Endodermal cell (in vitro differentiated cells): ENCODE measurements at regions not wholly inside any gene's neighbourhood (a gene's known extent, or its start where the extent isn't known, plus 50 kb on each side); places are given as distances from the start of the nearest gene placed in this dataset.
A peak's percentile ranks its signal among the peaks of the same experiment; 100 is the strongest.

Source experiments
- DNase-seq: peaks from one replicate; pipeline ENCODE4 v3.0.0-alpha.2; 2017
- H3K27ac ChIP-seq: 2 replicates; pipeline ENCODE4 v1.5.1; 2013; ENCODE audit warnings: mild to moderate bottlenecking, low read depth, low read length, moderate library complexity
- H3K27me3 ChIP-seq: 2 replicates; pipeline ENCODE4 v1.6.1; 2013; ENCODE audit warnings: mild to moderate bottlenecking, low read length, moderate library complexity; ENCODE audit not compliant: insufficient read depth, control insufficient read depth, poor library complexity, severe bottlenecking
- H3K36me3 ChIP-seq: 2 replicates; pipeline ENCODE4 v1.7.0; 2013; ENCODE audit warnings: mild to moderate bottlenecking, low read length, moderate library complexity; ENCODE audit not compliant: control insufficient read depth, insufficient read depth
- H3K4me1 ChIP-seq: one replicate; pipeline ENCODE4 v1.7.0; 2013; ENCODE audit warnings: low read length; ENCODE audit not compliant: control insufficient read depth, insufficient read depth
- H3K4me3 ChIP-seq: 2 replicates; pipeline ENCODE4 v1.5.1; 2013; ENCODE audit warnings: mild to moderate bottlenecking, low read length, moderate library complexity
- H3K9ac ChIP-seq: 2 replicates; pipeline ENCODE4 v1.6.1; 2013; ENCODE audit warnings: mild to moderate bottlenecking, low read length, moderate library complexity; ENCODE audit not compliant: poor library complexity, severe bottlenecking; ENCODE audit errors: extremely low read depth
- H3K9me3 ChIP-seq: 2 replicates; pipeline ENCODE4 v1.6.1; 2013; ENCODE audit warnings: mild to moderate bottlenecking, low read length, moderate library complexity; ENCODE audit not compliant: control insufficient read depth
- H3K27ac Mint-ChIP-seq: 2 replicates; pipeline ENCODE4 v1.8.0; 2020; ENCODE audit warnings: mixed read lengths
- H3K27me3 Mint-ChIP-seq: 2 replicates; pipeline ENCODE4 v1.8.0; 2021; ENCODE audit warnings: mild to moderate bottlenecking, mixed read lengths; ENCODE audit not compliant: insufficient read depth
- H3K36me3 Mint-ChIP-seq: 2 replicates; pipeline ENCODE4 v1.8.0; 2020; ENCODE audit warnings: low read depth, mixed read lengths
- H3K4me1 Mint-ChIP-seq: 2 replicates; pipeline ENCODE4 v1.8.0; 2020; ENCODE audit warnings: mixed read lengths
- H3K4me3 Mint-ChIP-seq: 2 replicates; pipeline ENCODE4 v1.8.0; 2020; ENCODE audit warnings: mild to moderate bottlenecking, moderate library complexity, mixed read lengths
- H3K9me3 Mint-ChIP-seq: 2 replicates; pipeline ENCODE4 v1.8.0; 2020; ENCODE audit warnings: mild to moderate bottlenecking, mixed read lengths
- CTCF ChIP-seq: fragments of 200-600 bp; sonication (generic); conservative IDR thresholded peaks from 2 replicates; pipeline ENCODE4 v1.5.0; 2021; ENCODE audit warnings: antibody characterized with exemption, mild to moderate bottlenecking
- WGBS, 2 experiments: methylation state at CpG; one replicate each; pipeline versions ENCODE4 v1.1.5 to v1.1.7; 2013; ENCODE audit warnings: missing lambda C conversion rate in 2 of 2, mixed read lengths in 1 of 2; ENCODE audit not compliant: insufficient coverage in 1 of 2, insufficient read length in 1 of 2; 5-methylcytosine and 5-hydroxymethylcytosine counted together

- no peaks in the 10 kb centered on the region for H3K27me3 ChIP-seq
- H3K4me1 ChIP-seq = no peaks in the 10 kb centered on the region
- H3K4me1 Mint-ChIP-seq = no peaks in the 10 kb centered on the region
- no peak overlapping the region for H3K27ac ChIP-seq
- no peak for TF ChIP-seq CTCF
- H3K27ac Mint-ChIP-seq = no peak overlapping the region
- H3K36me3 Mint-ChIP-seq = peaks cover 9% of the 10 kb centered on the region
- WGBS, 2 experiments = 89 to 100% methylated on average over 2 to 3 of the region's 3 CpGs
- no peak for DNase-seq
- peaks cover 54% of the 10 kb centered on the region for H3K9me3 Mint-ChIP-seq
- no peaks in the 10 kb centered on the region for H3K27me3 Mint-ChIP-seq
- no peak overlapping the region for H3K4me3 ChIP-seq
- peaks cover 50% of the 10 kb centered on the region for H3K9me3 ChIP-seq
- H3K9ac ChIP-seq = no peak overlapping the region
- H3K4me3 Mint-ChIP-seq = no peak overlapping the region
- H3K36me3 ChIP-seq = no peaks in the 10 kb centered on the region
Observed at GRCh38 chr6:82484001-82484400, 120.4 kb downstream of the TPBG start.

- Mint-ChIP-seq H3K4me1 (no peaks in the 10 kb centered on the region), H3K9me3 (peaks cover 59% of the 10 kb centered on the region)
Observed at GRCh38 chr6:82484737-82485626, 121.4 kb downstream of the TPBG start.

GRCh38 chr6:82487895-82488294, 124.3 kb downstream of the TPBG start:
- H3K27ac ChIP-seq = no peak overlapping the region

More at GRCh38 chr6:82484737-82485626, 121.4 kb downstream of the TPBG start:
- TF ChIP-seq CTCF = no peak
- Histone ChIP-seq H3K27ac (peak overlapping the region; percentile 44), H3K27me3 (no peaks in the 10 kb centered on the region), H3K36me3 (no peaks in the 10 kb centered on the region), H3K9me3 (peaks cover 60% of the 10 kb centered on the region), H3K4me1 (no peaks in the 10 kb centered on the region), H3K4me3 (no peak overlapping the region), H3K9ac (no peak overlapping the region)
- WGBS, 2 experiments = 74 to 76% methylated on average over 7 to 9 of the region's 9 CpGs
- peaks cover 9% of the 10 kb centered on the region for H3K36me3 Mint-ChIP-seq
- no peak overlapping the region for H3K27ac Mint-ChIP-seq
- no peak overlapping the region for H3K4me3 Mint-ChIP-seq
- H3K27me3 Mint-ChIP-seq = no peaks in the 10 kb centered on the region
- DNase-seq = no peak

More at GRCh38 chr6:82487895-82488294, 124.3 kb downstream of the TPBG start:
- Mint-ChIP-seq H3K36me3 (peaks cover 9% of the 10 kb centered on the region), H3K4me3 (no peak overlapping the region), H3K4me1 (peaks cover 7% of the 10 kb centered on the region), H3K27me3 (no peaks in the 10 kb centered on the region), H3K9me3 (peaks cover 63% of the 10 kb centered on the region), H3K27ac (no peak overlapping the region)
- no peaks in the 10 kb centered on the region for H3K36me3 ChIP-seq
- no peak for TF ChIP-seq CTCF
- 91 to 100% methylated on average over 1 to 2 of the region's 2 CpGs for WGBS, 2 experiments
- no peaks in the 10 kb centered on the region for H3K27me3 ChIP-seq
- H3K4me3 ChIP-seq = no peak overlapping the region
- no peaks in the 10 kb centered on the region for H3K4me1 ChIP-seq
- peaks cover 71% of the 10 kb centered on the region for H3K9me3 ChIP-seq
- no peak for DNase-seq
- H3K9ac ChIP-seq = no peak overlapping the region
